ENCODE measurements at regions not wholly inside any gene's neighbourhood (a gene's known extent, or its start where the extent isn't known, plus 50 kb on each side); places are given as distances from the start of the nearest gene placed in this dataset.

DNA sequence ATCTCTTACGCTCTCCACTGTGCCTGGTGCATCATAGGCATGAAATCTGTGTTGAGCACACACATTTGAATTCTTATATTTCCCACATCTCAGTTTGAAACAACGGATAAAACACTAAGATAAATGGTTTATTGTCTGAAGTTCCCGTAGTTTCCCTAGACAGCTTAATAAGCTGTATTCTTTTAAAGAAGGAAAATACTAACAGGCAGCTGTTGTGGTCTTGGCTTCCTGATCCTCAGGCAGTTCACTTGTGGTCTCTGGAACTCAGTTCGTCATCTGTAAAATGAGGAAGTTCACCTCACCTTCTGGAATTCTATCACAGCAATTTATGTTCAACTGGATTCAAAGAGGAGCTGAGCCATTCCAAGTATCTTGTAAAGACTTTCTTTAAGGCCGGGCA is 1805.6 kb upstream of the TENM3 start:
- no peak for TF ChIP-seq EZH2phosphoT487 (IDR thresholded peaks at IDR 0.05; ENCODE audit: low read length)
- TF ChIP-seq, protein P1, sequence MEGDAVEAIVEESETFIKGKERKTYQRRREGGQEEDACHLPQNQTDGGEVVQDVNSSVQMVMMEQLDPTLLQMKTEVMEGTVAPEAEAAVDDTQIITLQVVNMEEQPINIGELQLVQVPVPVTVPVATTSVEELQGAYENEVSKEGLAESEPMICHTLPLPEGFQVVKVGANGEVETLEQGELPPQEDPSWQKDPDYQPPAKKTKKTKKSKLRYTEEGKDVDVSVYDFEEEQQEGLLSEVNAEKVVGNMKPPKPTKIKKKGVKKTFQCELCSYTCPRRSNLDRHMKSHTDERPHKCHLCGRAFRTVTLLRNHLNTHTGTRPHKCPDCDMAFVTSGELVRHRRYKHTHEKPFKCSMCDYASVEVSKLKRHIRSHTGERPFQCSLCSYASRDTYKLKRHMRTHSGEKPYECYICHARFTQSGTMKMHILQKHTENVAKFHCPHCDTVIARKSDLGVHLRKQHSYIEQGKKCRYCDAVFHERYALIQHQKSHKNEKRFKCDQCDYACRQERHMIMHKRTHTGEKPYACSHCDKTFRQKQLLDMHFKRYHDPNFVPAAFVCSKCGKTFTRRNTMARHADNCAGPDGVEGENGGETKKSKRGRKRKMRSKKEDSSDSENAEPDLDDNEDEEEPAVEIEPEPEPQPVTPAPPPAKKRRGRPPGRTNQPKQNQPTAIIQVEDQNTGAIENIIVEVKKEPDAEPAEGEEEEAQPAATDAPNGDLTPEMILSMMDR (IDR thresholded peaks at IDR 0.05; ENCODE audit: low read length): no peak
- no peak for TF ChIP-seq EZH2 (optimal IDR thresholded peaks at IDR 0.05; ENCODE audit: low read depth, low read length)

Measured in MM.1S (cell line).